Neural progenitor cell (in vitro differentiated cells): ENCODE measurements at regions not wholly inside any gene's neighbourhood (a gene's known extent, or its start where the extent isn't known, plus 50 kb on each side); places are given as distances from the start of the nearest gene placed in this dataset.

Source experiments
- CTCF ChIP-seq: fragments of 200-600 bp; sonication (generic); IDR thresholded peaks from 2 replicates; pipeline ENCODE4 v1.5.1; 2017; ENCODE audit warnings: antibody characterized with exemption, mild to moderate bottlenecking
- EZH2 ChIP-seq: fragments of 200-600 bp; sonication (generic); IDR thresholded peaks from 2 replicates; pipeline ENCODE4 v1.6.1; 2017; ENCODE audit warnings: antibody characterized with exemption, mild to moderate bottlenecking, moderate library complexity

DNA sequence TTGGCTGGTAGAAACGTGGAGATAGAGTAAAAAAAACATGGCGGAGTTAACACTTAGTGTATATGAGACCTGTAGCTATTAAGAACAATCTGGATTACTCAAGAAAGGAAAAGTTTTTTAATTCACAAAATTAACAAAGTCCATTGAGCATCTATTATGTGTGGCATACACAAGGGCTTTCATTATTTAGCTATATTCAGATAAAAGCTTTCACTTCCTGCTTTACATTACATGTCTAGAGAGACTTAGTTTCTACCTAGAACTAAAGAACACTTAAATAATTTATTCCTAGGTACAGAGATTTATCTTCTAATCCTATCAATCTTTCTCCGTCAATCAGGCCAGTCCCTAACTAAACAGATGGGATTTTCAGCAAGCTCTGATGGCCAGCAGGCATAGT, 196.0 kb upstream of the SLC39A10 start:
- TF ChIP-seq CTCF (no peak), EZH2 (no peak)
